H1 (cell line): ENCODE measurements at regions not wholly inside any gene's neighbourhood (a gene's known extent, or its start where the extent isn't known, plus 50 kb on each side); places are given as distances from the start of the nearest gene placed in this dataset.

Experiments used
- CTCF ChIA-PET: fragments of 300-600 bp; sonication (Branson Sonifier 250); formaldehyde crosslinking; loops from one replicate; lab custom pipeline; 2021; ENCODE audit not compliant: partially characterized antibody; lab: Charles Lee
- POLR2A ChIA-PET: fragments of 300-600 bp; sonication (Branson Sonifier 250); formaldehyde crosslinking; loops from one replicate; lab custom pipeline; 2021; ENCODE audit warnings: inconsistent platforms; ENCODE audit not compliant: partially characterized antibody; lab: Charles Lee
- DNase-seq, 2 experiments: peaks; one replicate each; pipeline versions ENCODE4 v3.0.0 to v3.0.0-alpha.2; 2010 to 2022; ENCODE audit warnings: low spot score in 2 of 2, low read depth in 1 of 2, mixed read lengths in 1 of 2
- FAIRE-seq: peaks from 2 replicates; lab custom pipeline; 2011; peaks lifted over from hg19 to GRCh38; lab: Jason Lieb, UNC
- H2AFZ ChIP-seq: 2 replicates; pipeline ENCODE4 v1.8.1; 2012; ENCODE audit warnings: low read length, inconsistent platforms
- H2AK5ac ChIP-seq: 2 replicates; pipeline ENCODE4 v1.6.1; 2013; ENCODE audit warnings: low read depth, low read length
- H2BK120ac ChIP-seq: replicated peaks from 2 replicates; pipeline ENCODE3; 2013; ENCODE audit warnings: low read depth, low read length, inconsistent platforms
- H2BK12ac ChIP-seq: 2 replicates; pipeline ENCODE4 v1.6.1; 2013; ENCODE audit warnings: low read depth, low read length
- H2BK15ac ChIP-seq: 2 replicates; pipeline ENCODE4 v1.6.1; 2013; ENCODE audit warnings: low read length
- H2BK20ac ChIP-seq: 2 replicates; pipeline ENCODE4 v1.6.1; 2013; ENCODE audit warnings: low read length
- H2BK5ac ChIP-seq: 2 replicates; pipeline ENCODE4 v1.6.1; 2013; ENCODE audit warnings: low read depth, low read length
- H3K14ac ChIP-seq: 2 replicates; pipeline ENCODE4 v1.6.1; 2013; ENCODE audit warnings: inconsistent platforms; ENCODE audit not compliant: insufficient read length
- H3K18ac ChIP-seq: 2 replicates; pipeline ENCODE4 v1.6.1; 2013; ENCODE audit warnings: low read length; ENCODE audit errors: extremely low read depth
- H3K23ac ChIP-seq: 2 replicates; pipeline ENCODE4 v1.6.1; 2013; ENCODE audit warnings: inconsistent platforms; ENCODE audit not compliant: insufficient read length
- H3K23me2 ChIP-seq: 2 replicates; pipeline ENCODE4 v1.6.1; 2013; ENCODE audit warnings: low read depth, low read length
- H3K27ac ChIP-seq: 2 replicates; pipeline ENCODE4 v1.6.1; 2011; ENCODE audit warnings: low read depth, low read length, inconsistent platforms
- H3K27me3 ChIP-seq, 4 experiments: replicated peaks in 1 of 4; 1 replicate in 1 of 4; 2 replicates in 3 of 4; pipeline versions ENCODE4 v1.6.1 to v1.8.1; 2011 to 2013; ENCODE audit warnings: low read length in 3 of 4, mild to moderate bottlenecking in 3 of 4, inconsistent platforms in 2 of 4, mixed read lengths in 2 of 4, moderate library complexity in 1 of 4; ENCODE audit not compliant: control insufficient read depth in 3 of 4, insufficient read depth in 3 of 4; ENCODE audit errors: extremely low read depth in 1 of 4
- H3K36me3 ChIP-seq, 4 experiments: 2 replicates each; pipeline versions ENCODE4 v1.6.1 to v1.8.1; 2011 to 2013; ENCODE audit warnings: mild to moderate bottlenecking in 4 of 4, low read length in 3 of 4, moderate library complexity in 2 of 4, control low read depth in 1 of 4, inconsistent platforms in 1 of 4; ENCODE audit not compliant: insufficient read depth in 4 of 4, control insufficient read depth in 2 of 4
- H3K4ac ChIP-seq: replicated peaks from 2 replicates; pipeline ENCODE3; 2013; ENCODE audit warnings: low read length, low read depth, mixed read lengths, inconsistent platforms; ENCODE audit not compliant: insufficient read length
- H3K4me1 ChIP-seq, 4 experiments: replicated peaks in 1 of 4; 1 replicate in 1 of 4; 2 replicates in 3 of 4; pipeline versions ENCODE4 v1.6.1 to v1.8.1; 2011 to 2013; ENCODE audit warnings: low read length in 3 of 4, inconsistent platforms in 2 of 4, mixed read lengths in 1 of 4; ENCODE audit not compliant: insufficient read depth in 4 of 4, control insufficient read depth in 3 of 4
- H3K4me2 ChIP-seq, 2 experiments: 2 replicates each; pipeline versions ENCODE4 v1.6.1 to v1.8.1; 2011 to 2013; ENCODE audit warnings: low read depth in 2 of 2, low read length in 2 of 2, control low read depth in 1 of 2, inconsistent platforms in 1 of 2, mild to moderate bottlenecking in 1 of 2; ENCODE audit not compliant: insufficient read depth in 1 of 2
- H3K4me3 ChIP-seq, 4 experiments: fragments of 200-600, 300-600 bp in 1 of 4; sonication (generic), shearing (Covaris generic), sonication (Bioruptor Twin) in 1 of 4; 2 replicates each; pipeline versions ENCODE4 v1.5.1 to v1.8.1; 2011 to 2016; ENCODE audit warnings: low read length in 4 of 4, low read depth in 3 of 4, control low read depth in 2 of 4, inconsistent platforms in 2 of 4, mild to moderate bottlenecking in 2 of 4, mixed read lengths in 1 of 4, moderate library complexity in 1 of 4; ENCODE audit not compliant: insufficient read depth in 2 of 4; ENCODE audit errors: extremely low read depth in 1 of 4
- H3K56ac ChIP-seq: replicated peaks from 2 replicates; pipeline ENCODE3; 2013; ENCODE audit warnings: low read depth, mild to moderate bottlenecking, mixed read lengths, low read length, inconsistent platforms; ENCODE audit not compliant: insufficient read length
- H3K79me1 ChIP-seq: 2 replicates; pipeline ENCODE4 v1.6.1; 2013; ENCODE audit warnings: low read depth, low read length, control low read depth
- H3K79me2 ChIP-seq, 2 experiments: 2 replicates each; pipeline versions ENCODE4 v1.6.1 to v1.8.1; 2012 to 2013; ENCODE audit warnings: low read length in 2 of 2, mild to moderate bottlenecking in 2 of 2, inconsistent platforms in 1 of 2; ENCODE audit not compliant: insufficient read depth in 2 of 2, control insufficient read depth in 1 of 2
- H3K9ac ChIP-seq, 4 experiments: replicated peaks in 1 of 4; 1 replicate in 1 of 4; 2 replicates in 3 of 4; pipeline versions ENCODE4 v1.6.1 to v1.8.1; 2011 to 2013; ENCODE audit warnings: low read depth in 3 of 4, low read length in 3 of 4, control low read depth in 2 of 4, mild to moderate bottlenecking in 2 of 4, moderate library complexity in 2 of 4, inconsistent platforms in 1 of 4; ENCODE audit errors: extremely low read depth in 1 of 4
- H3K9me3 ChIP-seq, 2 experiments: 2 replicates each; pipeline versions ENCODE4 v1.6.1 to v1.8.1; 2012 to 2013; ENCODE audit warnings: mild to moderate bottlenecking in 2 of 2, moderate library complexity in 2 of 2, control low read depth in 1 of 2, inconsistent platforms in 1 of 2, low read depth in 1 of 2, low read length in 1 of 2, mixed read lengths in 1 of 2; ENCODE audit not compliant: insufficient read depth in 2 of 2
- H4K20me1 ChIP-seq, 2 experiments: replicated peaks in 1 of 2; 2 replicates each; pipeline versions ENCODE3 to v1.8.1; 2011 to 2013; ENCODE audit warnings: inconsistent platforms in 2 of 2, low read length in 2 of 2, mild to moderate bottlenecking in 1 of 2; ENCODE audit not compliant: insufficient read depth in 2 of 2, control insufficient read depth in 1 of 2
- H4K5ac ChIP-seq: 2 replicates; pipeline ENCODE4 v1.6.1; 2013; ENCODE audit warnings: low read length, low read depth, mixed read lengths, inconsistent platforms; ENCODE audit not compliant: insufficient read length
- H4K8ac ChIP-seq: 2 replicates; pipeline ENCODE4 v1.8.0; 2013; ENCODE audit warnings: mild to moderate bottlenecking, moderate library complexity, low read length, inconsistent platforms; ENCODE audit not compliant: insufficient read depth; ENCODE audit errors: extremely low read depth
- H4K91ac ChIP-seq: replicated peaks from 2 replicates; pipeline ENCODE3; 2013; ENCODE audit warnings: low read length, mixed read lengths, inconsistent platforms; ENCODE audit not compliant: insufficient read length
- BACH1 ChIP-seq: IDR thresholded peaks from 2 replicates; pipeline ENCODE4 v1.6.1; 2012; ENCODE audit warnings: low read length, improper control_type of control experiment
- CBX5 ChIP-seq: fragments of 300-800, 300-1000 bp; sonication (generic); IDR thresholded peaks from 2 replicates; pipeline ENCODE4 v1.7.1; 2016; ENCODE audit warnings: antibody characterized with exemption, low read length, low read depth
- CTCF ChIP-seq, 3 experiments: IDR thresholded peaks; 1 replicate in 2 of 3; 2 replicates in 1 of 3; pipeline versions ENCODE4 v1.5.1 to v1.6.1; 2011; ENCODE audit warnings: low read length in 3 of 3, mild to moderate bottlenecking in 3 of 3, inconsistent platforms in 2 of 3, low read depth in 1 of 3, moderate library complexity in 1 of 3; ENCODE audit not compliant: insufficient read depth in 1 of 3; ENCODE audit errors: control extremely low read depth in 1 of 3
- EGR1 ChIP-seq: IDR thresholded peaks from 2 replicates; pipeline ENCODE4 v1.6.1; 2011; ENCODE audit warnings: low read depth, low read length, borderline replicate concordance
- HDAC6 ChIP-seq: IDR thresholded peaks from one replicate; pipeline ENCODE4 v1.7.1; 2012; ENCODE audit warnings: low read depth, mild to moderate bottlenecking, inconsistent platforms, low read length, moderate library complexity
- NANOG ChIP-seq: IDR thresholded peaks from 2 replicates; pipeline ENCODE4 v1.6.1; 2011; ENCODE audit warnings: low read length, low read depth, mild to moderate bottlenecking, inconsistent platforms; ENCODE audit not compliant: insufficient read depth, poor library complexity, severe bottlenecking
- SP2 ChIP-seq: IDR thresholded peaks from 2 replicates; pipeline ENCODE4 v1.6.1; 2012; ENCODE audit warnings: mild to moderate bottlenecking, low read length, inconsistent platforms
- SRF ChIP-seq: IDR thresholded peaks from 2 replicates; pipeline ENCODE4 v1.6.1; 2011; ENCODE audit warnings: mild to moderate bottlenecking, low read depth, low read length, moderate library complexity
- TEAD4 ChIP-seq: IDR thresholded peaks from 2 replicates; pipeline ENCODE4 v1.6.1; 2012; ENCODE audit warnings: low read depth, low read length, inconsistent platforms, mixed read lengths
- WGBS, 2 experiments: shearing (Covaris generic) in 1 of 2; methylation state at CpG; one replicate each; pipeline versions ENCODE4 v1.1.6 to v1.1.7; 2013 to 2015; ENCODE audit warnings: low lambda C conversion rate in 2 of 2, mixed read lengths in 2 of 2, inconsistent platforms in 1 of 2, low coverage in 1 of 2, missing lambda C conversion rate in 1 of 2; ENCODE audit not compliant: insufficient replicate concordance in 2 of 2, insufficient coverage in 1 of 2, insufficient read length in 1 of 2; ENCODE audit errors: extremely low coverage in 1 of 2, missing lambda C conversion rate in 1 of 2; 5-methylcytosine and 5-hydroxymethylcytosine counted together

- Histone ChIP-seq H3K56ac (no peak overlapping the region), H3K4me3 (no peak overlapping the region), H3K27me3 (no peaks in the 10 kb centered on the region), H3K4ac (no peak overlapping the region), H3K14ac (no peak overlapping the region), H2AFZ (no peak overlapping the region), H2BK15ac (no peak overlapping the region), H4K20me1 (no peaks in the 10 kb centered on the region), H4K8ac (no peak overlapping the region), H3K79me1 (no peaks in the 10 kb centered on the region), H2BK12ac (no peak overlapping the region), H3K36me3 (no peaks in the 10 kb centered on the region), H3K4me1 (no peaks in the 10 kb centered on the region), H4K5ac (no peak overlapping the region), H2BK5ac (no peak overlapping the region), H3K23ac (no peak overlapping the region), H2BK20ac (no peak overlapping the region), H3K79me2 (no peaks in the 10 kb centered on the region), H2BK120ac (no peak overlapping the region), H4K91ac (no peak overlapping the region), H3K27ac (no peak overlapping the region), H3K9me3 (no peaks in the 10 kb centered on the region), H3K4me2 (no peak overlapping the region), H3K18ac (no peak overlapping the region), H3K23me2 (no peaks in the 10 kb centered on the region), H3K9ac (no peak overlapping the region), H2AK5ac (no peak overlapping the region)
- FAIRE-seq, result no peak
- ChIA-PET POLR2A (no interaction called here), CTCF (interaction anchor here (0.6 kb wide), 1 partner anchor 426 kb away, joined by 3 read pairs; no protein-coding TSS in a partner anchor)
- TF ChIP-seq CTCF (IDR thresholded peaks at IDR 0.05; ENCODE audit: control extremely low read depth in 1 of 3, insufficient read depth in 1 of 3, low read depth in 1 of 3, low read length in 3 of 3), result no peak
- TF ChIP-seq CBX5, result no peak
- no peak for TF ChIP-seq TEAD4
- TF ChIP-seq SP2, result no peak
- TF ChIP-seq HDAC6, result no peak
- TF ChIP-seq EGR1, result no peak
- TF ChIP-seq NANOG, result no peak
- TF ChIP-seq SRF, result no peak
- TF ChIP-seq BACH1, result no peak
- 94% methylated on average over 3 of the region's 3 CpGs; no CpG with 5 or more reads in 1 of the 2 experiments for WGBS, 2 experiments
- DNase-seq, result no peak
Measured at GRCh38 chr5:61253547-61253946, 78.5 kb upstream of the ZSWIM6 start.
